ENCODE measurements at regions not wholly inside any gene's neighbourhood (a gene's known extent, or its start where the extent isn't known, plus 50 kb on each side); places are given as distances from the start of the nearest gene placed in this dataset.
"Not testable (repeated sequence)": the region's sequence is repeated elsewhere in the genome, so short reads cannot be mapped to it uniquely, and the experiment has no call there.

- not testable (repeated sequence) for DNase-seq
Observed at GRCh38 chr4:121616449-121616848, 80.3 kb downstream of the ANXA5 start.

DNA sequence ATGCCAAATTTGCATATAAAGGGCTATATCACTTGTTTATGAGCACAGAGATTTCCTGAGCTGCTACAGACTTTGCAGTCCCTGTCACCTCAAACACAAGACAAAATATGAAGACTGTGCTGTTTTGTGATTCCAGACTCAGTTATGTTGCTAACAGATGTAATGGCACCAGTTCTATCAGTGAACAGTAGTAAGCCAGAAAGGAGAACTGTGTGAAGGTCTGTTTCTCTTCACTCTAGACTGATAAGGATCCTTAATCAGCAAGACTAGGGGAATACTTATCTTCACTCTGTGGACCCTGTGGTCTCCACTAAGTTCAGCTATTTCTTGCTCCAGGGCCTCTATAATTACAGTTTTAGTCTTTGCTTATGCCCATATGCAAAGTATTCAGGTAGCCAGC, 82.7 kb downstream of the ANXA5 start:
- no peak for DNase-seq

- no peak for DNase-seq
Observed at GRCh38 chr4:121599049-121599448, 97.7 kb downstream of the ANXA5 start.

GRCh38 chr4:121597346-121597934, 99.3 kb downstream of the ANXA5 start:
- no peak for DNase-seq

- DNase-seq: no peak
Observed at GRCh38 chr4:121594796-121595526, 101.8 kb downstream of the ANXA5 start.

DNA sequence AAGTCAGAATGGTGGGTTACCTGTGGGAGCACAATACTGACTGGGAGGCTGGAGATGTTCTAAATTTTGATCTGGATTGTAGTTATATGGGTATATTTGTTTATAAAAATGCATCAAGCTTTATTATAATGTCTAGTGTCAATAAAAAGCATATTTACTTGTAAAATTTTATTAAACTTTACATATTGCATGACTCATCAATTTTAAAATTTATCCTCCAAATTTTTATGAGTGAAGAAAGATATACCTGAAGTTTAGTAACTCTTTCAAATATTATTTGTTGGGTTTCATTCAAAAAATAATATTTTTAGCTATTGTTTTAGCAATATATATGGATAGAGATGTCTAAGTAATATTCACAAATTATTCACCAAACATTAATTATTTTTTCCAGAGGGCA, 103.0 kb downstream of the ANXA5 start:
- DNase-seq: no peak

DNA sequence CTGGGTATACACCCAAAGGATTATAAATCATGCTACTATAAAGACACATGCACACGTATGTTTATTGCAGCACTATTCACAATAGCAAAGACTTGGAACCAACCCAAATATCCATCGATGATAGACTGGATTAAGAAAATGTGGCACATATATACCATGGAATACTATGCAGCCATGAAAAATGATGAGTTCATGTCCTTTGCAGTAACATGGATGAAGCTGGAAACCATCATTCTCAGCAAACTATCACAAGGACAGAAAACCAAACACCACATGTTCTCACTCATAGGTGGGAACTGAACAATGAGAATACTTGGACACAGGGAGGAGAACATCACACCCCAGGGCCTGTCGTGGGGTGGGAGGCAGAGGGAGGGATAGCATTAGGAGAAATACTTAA, 104.5 kb downstream of the ANXA5 start:
- not testable (repeated sequence) for DNase-seq

DNA sequence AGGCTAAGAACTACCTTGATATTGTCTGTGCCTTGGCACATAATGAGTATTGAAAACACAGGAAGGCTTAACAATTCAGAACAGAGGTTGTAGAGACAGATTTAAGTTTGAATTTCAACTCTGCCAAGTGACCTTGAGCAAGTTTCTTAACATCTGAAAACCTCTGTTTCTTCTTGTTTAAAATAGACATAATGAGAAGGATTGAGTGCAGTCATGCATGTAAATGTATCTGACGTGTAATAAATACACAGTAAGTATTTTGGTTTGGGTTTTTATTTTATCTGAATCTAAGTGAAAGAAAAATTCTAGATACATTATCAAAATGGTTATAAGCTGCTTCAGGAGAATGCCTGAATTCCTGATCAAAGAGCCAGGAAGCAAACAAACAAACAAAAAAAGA, 111.9 kb downstream of the ANXA5 start:
- no peak for DNase-seq

- DNase-seq: no peak
Observed at GRCh38 chr4:121583396-121583795, 113.4 kb downstream of the ANXA5 start.

- DNase-seq: no peak
Observed at GRCh38 chr4:121582296-121582695, 114.5 kb downstream of the ANXA5 start.

GRCh38 chr4:121575392-121575791, 121.4 kb downstream of the ANXA5 start:
- DNase-seq: not testable (repeated sequence)

GRCh38 chr4:121574618-121575017, 122.2 kb downstream of the ANXA5 start:
- DNase-seq: no peak

DNA sequence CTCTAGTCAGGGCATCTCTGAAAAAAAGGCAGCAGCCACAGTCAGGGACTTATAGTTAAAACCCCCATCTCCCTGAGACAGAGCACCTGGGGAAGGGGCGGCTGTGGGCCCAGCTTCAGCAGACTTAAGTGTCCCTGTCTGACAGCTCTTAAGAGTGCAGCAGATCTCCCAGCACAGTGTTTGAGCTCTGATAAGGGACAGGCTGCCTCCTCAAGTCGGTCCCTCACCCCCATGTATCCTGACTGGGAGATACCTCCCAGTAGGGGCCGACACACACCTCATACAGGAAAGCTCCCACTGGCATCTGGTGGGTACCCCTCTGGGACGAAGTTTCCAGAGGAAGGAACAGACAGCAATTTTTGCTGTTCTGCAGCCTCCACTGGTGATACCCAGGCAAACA, 129.0 kb downstream of the ANXA5 start:
- DNase-seq: no peak

GRCh38 chr4:121564840-121565375, 131.9 kb downstream of the ANXA5 start:
- DNase-seq: no peak

- no peak for DNase-seq
Observed at GRCh38 chr4:121562811-121563210, 134.0 kb downstream of the ANXA5 start.

GRCh38 chr4:121555315-121556107, 141.3 kb downstream of the ANXA5 start:
- no peak for DNase-seq

DNA sequence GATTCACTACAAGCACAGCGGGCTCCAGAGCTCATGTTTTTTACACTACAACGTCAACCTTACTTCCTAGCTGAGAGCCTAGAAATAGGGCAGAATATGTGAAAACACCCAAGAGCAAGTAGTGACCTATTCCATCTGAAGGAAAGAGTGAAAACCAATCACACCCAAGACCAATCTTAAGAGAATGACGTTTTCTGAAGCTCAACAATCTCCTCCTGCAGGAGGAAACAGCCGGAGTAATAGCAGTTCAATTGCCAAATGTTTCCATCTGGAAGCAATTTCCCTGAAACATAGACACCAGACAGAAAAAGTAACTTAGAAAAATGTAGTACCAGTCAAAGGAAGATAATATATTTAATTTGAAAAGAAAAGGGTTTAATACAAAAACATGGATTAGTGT, 142.4 kb downstream of the ANXA5 start:
- no peak for DNase-seq

DNA sequence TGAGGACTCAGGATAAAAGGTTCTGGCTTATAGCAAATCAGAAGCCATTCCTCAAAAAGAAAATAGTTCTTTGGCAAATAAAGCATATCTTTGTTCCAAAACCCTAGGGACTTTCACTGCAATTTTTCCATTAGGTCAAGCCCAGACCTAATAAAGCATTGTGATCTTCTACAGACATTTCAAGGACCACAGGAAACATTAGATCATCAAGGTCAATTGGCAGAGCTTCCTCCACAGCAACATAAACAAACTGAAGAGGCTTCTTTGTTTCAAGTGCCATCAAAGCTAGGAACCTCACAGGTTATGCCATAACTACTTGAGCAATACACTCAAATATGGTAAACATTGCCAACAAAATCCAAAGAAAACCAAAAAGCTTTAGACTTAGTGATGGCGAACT, 144.9 kb downstream of the ANXA5 start:
- no peak for DNase-seq

DNA sequence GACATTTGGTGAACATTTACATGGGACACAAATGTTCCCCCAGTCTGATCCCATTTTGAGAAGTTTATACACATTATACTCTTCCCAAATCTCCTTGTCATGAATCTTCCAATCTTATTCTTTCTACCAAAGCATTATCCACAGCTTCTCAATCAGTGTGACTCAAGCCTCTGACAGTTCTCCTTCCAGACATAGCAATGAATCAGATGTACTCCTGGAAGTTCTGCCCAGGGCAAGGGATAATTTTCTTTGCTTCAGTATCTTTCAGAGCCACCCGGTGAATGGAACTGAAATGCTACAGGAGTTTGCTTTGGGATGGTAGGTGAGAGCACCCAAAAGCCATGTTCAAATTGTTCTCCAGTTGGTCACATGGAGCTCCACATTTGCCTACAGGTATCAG, 145.5 kb downstream of the ANXA5 start:
- DNase-seq: no peak

DNA sequence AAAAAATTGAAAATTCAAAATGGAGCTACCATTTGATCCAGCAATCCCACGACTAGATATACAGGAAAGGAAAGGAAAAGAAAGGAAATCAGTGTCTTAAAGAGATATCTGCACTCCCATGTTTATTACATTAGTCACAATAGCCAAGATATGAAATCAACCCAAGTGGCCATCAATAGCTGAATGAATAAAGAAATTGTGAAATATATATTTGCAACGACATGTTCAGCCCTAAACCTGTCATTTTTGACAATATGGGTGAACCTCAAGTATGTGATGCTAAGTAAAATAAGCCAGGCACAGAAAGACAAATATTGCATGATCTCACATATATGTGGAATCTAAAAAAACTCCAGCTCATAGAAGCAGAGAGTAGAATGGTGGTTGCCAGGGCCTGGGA, 155.1 kb downstream of the ANXA5 start:
- DNase-seq: no peak

GRCh38 chr4:121535351-121535750, 154.5 kb upstream of the QRFPR start:
- no peak for DNase-seq

- no peak for DNase-seq
Observed at GRCh38 chr4:121534187-121534586, 153.4 kb upstream of the QRFPR start.

DNA sequence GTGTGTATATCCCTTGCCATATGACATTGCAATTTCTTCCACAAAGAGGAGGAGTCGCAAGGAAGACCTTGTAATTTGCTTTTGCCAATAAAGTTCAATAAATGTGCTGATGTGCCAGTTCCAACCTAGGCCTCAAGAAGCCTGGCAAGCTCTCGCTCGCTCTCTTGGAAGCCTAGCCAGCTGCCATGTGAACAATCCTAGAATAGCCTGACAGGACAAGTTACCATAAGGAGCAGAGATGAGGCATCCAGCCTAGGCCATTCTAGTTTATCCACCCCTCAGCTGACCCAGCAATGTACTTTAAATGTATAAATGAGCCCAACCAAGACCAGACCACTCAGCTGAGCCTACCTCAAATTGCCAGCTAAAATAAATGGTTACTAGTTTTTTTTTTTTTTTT, 145.7 kb upstream of the QRFPR start:
- DNase-seq: no peak
